Activated CD8-positive, alpha-beta T cell treated with anti-CD3 and anti-CD28 coated beads, Interleukin-2, amount 10 ng/mL, durations not matched to agents 7 days and 5 days (primary cell): ENCODE measurements at regions not wholly inside any gene's neighbourhood (a gene's known extent, or its start where the extent isn't known, plus 50 kb on each side); places are given as distances from the start of the nearest gene placed in this dataset.

Experiments used
- ATAC-seq: fragments of 150-1000 bp; cut with Tn5 transposase; one replicate; pipeline ENCODE4 v1.10.0; 2021; ENCODE audit warnings: moderate library complexity
- CTCF ChIA-PET: fragments of 350-600 bp; sonication (Branson Sonifier 250); formaldehyde crosslinking; loops from one replicate; lab custom pipeline; 2021; ENCODE audit warnings: antibody characterized with exemption; lab: Charles Lee
- POLR2A ChIA-PET: fragments of 350-600 bp; sonication (Branson Sonifier 250); formaldehyde crosslinking; loops from one replicate; lab custom pipeline; 2021; ENCODE audit warnings: antibody characterized with exemption; lab: Charles Lee
- DNase-seq: peaks from one replicate; pipeline ENCODE4 v3.0.0-alpha.2; 2020
- H3K27ac Mint-ChIP-seq: one replicate; pipeline ENCODE4 v1.8.0; 2021; ENCODE audit warnings: mild to moderate bottlenecking, mixed read lengths
- H3K27me3 Mint-ChIP-seq: one replicate; pipeline ENCODE4 v1.8.0; 2021; ENCODE audit warnings: low read depth, mixed read lengths
- H3K36me3 Mint-ChIP-seq: one replicate; pipeline ENCODE4 v1.8.0; 2021; ENCODE audit warnings: low read depth, mixed read lengths
- H3K4me1 Mint-ChIP-seq: one replicate; pipeline ENCODE4 v1.8.0; 2021; ENCODE audit warnings: low read depth, mixed read lengths
- H3K4me3 Mint-ChIP-seq: one replicate; pipeline ENCODE4 v1.8.0; 2021; ENCODE audit warnings: mild to moderate bottlenecking, mixed read lengths
- H3K9me3 Mint-ChIP-seq: one replicate; pipeline ENCODE4 v1.8.0; 2022; ENCODE audit warnings: mixed read lengths; ENCODE audit not compliant: insufficient read depth

DNA sequence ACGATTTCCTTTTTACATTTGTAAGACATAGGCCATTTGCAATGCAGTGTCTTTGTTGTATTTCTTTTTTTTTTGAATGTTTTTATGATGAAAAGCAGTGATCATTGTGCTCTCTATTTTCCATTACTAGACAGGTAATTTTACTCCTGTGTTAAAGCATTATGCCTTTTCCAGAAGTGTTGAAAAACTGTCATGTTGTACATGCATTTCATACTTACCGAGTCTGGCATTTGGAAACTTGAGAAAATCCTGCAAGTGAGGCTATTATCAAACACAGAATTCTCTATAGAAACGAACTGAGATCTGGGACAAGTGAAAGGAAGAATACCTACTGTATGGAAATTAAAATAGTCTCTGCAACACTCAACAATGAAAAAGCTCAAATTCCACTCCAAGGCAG is 78.6 kb upstream of the CNR1 start:
- H3K4me1 Mint-ChIP-seq: no peaks in the 10 kb centered on the region
- H3K27me3 Mint-ChIP-seq: no peaks in the 10 kb centered on the region
- CTCF ChIA-PET: interaction anchor here (0.7 kb wide), 1 partner anchor 21 kb away, joined by 3 read pairs; no protein-coding TSS in a partner anchor
- POLR2A ChIA-PET: no interaction called here
- H3K9me3 Mint-ChIP-seq: no peaks in the 10 kb centered on the region
- H3K36me3 Mint-ChIP-seq: no peaks in the 10 kb centered on the region
- ATAC-seq: no peak
- H3K27ac Mint-ChIP-seq: no peak overlapping the region
- DNase-seq: no peak
- no peak overlapping the region for H3K4me3 Mint-ChIP-seq

DNA sequence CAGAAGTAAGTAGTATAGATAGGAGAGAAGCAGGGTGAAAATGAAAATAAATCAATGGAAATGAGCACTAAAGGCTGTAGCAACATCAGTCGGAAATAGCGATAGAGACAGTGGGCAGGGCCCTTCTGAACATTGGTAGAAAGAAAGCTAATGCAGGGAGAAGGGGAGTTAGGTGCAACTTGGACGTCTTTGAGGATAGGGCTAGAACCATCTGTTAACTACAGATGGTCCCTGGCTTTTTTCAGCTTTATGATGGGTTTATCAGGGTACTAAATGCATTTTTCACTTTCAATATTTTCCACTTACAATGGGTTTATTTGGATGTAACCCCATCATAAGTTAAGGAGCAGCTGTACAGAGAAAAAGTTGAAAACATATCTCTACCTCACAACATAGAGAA is 72.8 kb upstream of the CNR1 start:
- Mint-ChIP-seq H3K27me3 (no peaks in the 10 kb centered on the region), H3K4me3 (no peak overlapping the region), H3K36me3 (no peaks in the 10 kb centered on the region), H3K27ac (no peak overlapping the region), H3K4me1 (no peaks in the 10 kb centered on the region), H3K9me3 (no peaks in the 10 kb centered on the region)
- no peak for DNase-seq
- CTCF ChIA-PET: no interaction called here
- POLR2A ChIA-PET: no interaction called here
- ATAC-seq: no peak

DNA sequence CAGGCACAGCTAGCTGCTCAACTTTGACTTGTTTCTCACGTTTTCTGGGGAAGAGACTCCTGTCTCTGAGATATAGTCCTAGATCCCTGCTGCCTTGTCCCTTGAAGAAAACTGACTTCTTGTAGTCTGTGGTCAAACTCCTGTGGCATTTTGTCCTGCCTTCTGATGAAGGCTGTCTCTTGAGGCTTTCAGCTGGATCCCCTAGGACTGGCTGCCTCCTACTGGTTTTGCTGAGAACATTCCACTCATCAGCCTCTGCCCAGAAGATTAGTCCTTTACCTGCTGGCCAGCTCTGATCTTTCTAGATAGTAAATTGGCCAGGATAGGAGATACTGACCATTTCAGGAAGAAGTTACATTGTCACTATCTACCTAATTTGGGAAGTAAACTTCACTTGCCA is 71.9 kb upstream of the CNR1 start:
- ChIA-PET CTCF (no interaction called here), POLR2A (no interaction called here)
- ATAC-seq (no peak), DNase-seq (no peak)
- no peaks in the 10 kb centered on the region for H3K9me3 Mint-ChIP-seq
- no peaks in the 10 kb centered on the region for H3K27me3 Mint-ChIP-seq
- H3K4me3 Mint-ChIP-seq: no peak overlapping the region
- no peaks in the 10 kb centered on the region for H3K4me1 Mint-ChIP-seq
- no peak overlapping the region for H3K27ac Mint-ChIP-seq
- H3K36me3 Mint-ChIP-seq: no peaks in the 10 kb centered on the region

DNA sequence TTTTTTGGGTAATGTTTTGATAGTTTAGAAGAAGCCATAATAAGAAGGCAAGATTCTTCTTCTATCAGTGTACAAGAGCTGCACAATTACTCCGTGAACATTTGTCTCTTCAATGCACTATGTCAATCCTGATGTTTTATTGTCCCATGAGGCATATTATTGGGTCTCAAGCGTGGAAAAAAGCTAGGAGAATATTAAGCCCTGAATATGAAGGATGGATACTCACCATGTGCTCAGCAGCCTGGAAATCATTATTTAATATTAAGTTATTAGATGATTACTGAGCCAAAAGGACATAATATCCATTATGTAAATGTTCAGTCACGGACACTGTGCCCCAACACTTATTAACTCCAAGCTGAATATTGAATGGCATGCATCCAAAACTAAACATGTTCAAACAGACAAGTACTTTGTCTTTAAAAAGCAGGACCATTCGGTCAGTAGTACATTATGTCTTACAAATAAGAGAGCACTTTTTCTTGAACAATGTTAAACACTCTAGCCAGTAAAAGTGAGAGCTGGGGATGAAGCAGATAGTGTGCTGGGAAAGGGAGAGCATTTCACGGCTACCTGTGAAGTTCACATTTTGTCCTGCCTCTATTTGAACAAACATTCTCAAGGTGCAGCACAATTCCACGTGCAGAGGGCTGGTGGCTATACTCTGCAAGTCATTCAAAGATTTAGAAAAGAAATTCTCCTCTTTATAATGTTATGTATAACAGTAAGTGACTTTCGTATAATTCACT is 70.6 kb upstream of the CNR1 start:
- POLR2A ChIA-PET: no interaction called here
- no peak overlapping the region for H3K4me3 Mint-ChIP-seq
- no peaks in the 10 kb centered on the region for H3K36me3 Mint-ChIP-seq
- peaks cover 4% of the 10 kb centered on the region for H3K9me3 Mint-ChIP-seq
- no peak overlapping the region for H3K27ac Mint-ChIP-seq
- CTCF ChIA-PET: no interaction called here
- no peaks in the 10 kb centered on the region for H3K4me1 Mint-ChIP-seq
- no peak for DNase-seq
- no peak for ATAC-seq
- H3K27me3 Mint-ChIP-seq: no peaks in the 10 kb centered on the region

DNA sequence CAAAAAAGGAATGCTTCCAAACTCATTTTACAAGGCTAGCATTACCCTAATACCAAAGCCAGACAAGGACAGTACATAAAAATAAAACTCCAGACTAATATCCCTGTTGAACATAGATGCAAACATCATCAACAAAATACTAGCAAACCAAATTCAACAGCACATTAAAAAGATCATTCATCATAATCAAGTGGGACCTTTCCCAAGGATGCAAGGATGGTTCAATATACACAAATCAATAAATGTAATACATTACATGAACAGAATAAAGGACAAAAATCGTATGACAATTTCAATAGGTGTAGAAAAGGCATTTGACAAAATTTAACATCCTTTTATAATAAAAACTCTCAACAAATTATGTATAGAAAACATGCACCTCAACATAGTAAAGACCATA is 66.6 kb upstream of the CNR1 start:
- H3K27ac Mint-ChIP-seq: no peak overlapping the region
- POLR2A ChIA-PET: no interaction called here
- no peaks in the 10 kb centered on the region for H3K27me3 Mint-ChIP-seq
- CTCF ChIA-PET: no interaction called here
- ATAC-seq: no peak
- no peaks in the 10 kb centered on the region for H3K36me3 Mint-ChIP-seq
- no peak overlapping the region for H3K4me3 Mint-ChIP-seq
- no peaks in the 10 kb centered on the region for H3K4me1 Mint-ChIP-seq
- H3K9me3 Mint-ChIP-seq: peaks cover 14% of the 10 kb centered on the region
- no peak for DNase-seq

DNA sequence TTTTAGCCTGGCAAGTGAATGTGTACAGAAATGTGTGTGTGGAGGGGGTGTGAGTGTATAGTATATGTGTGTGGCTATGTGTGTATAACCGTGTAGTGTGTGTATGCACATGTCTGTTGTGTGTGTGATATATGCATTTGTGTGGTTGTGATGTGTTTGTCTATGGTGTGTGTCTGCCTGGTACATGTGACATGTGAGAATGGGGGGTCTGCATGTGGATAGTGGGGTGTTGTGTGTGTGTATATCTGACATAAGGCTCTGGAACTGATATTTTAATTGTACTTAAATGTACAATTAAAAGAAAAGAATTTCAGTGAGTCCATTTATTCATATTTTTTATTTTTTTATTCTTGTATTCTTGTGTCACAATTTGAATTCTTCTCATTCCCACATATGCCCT is 57.2 kb upstream of the CNR1 start:
- ChIA-PET POLR2A (no interaction called here), CTCF (no interaction called here)
- no peak for DNase-seq
- no peak for ATAC-seq
- no peaks in the 10 kb centered on the region for H3K9me3 Mint-ChIP-seq
- no peaks in the 10 kb centered on the region for H3K4me1 Mint-ChIP-seq
- no peaks in the 10 kb centered on the region for H3K27me3 Mint-ChIP-seq
- no peak overlapping the region for H3K27ac Mint-ChIP-seq
- no peak overlapping the region for H3K4me3 Mint-ChIP-seq
- no peaks in the 10 kb centered on the region for H3K36me3 Mint-ChIP-seq

DNA sequence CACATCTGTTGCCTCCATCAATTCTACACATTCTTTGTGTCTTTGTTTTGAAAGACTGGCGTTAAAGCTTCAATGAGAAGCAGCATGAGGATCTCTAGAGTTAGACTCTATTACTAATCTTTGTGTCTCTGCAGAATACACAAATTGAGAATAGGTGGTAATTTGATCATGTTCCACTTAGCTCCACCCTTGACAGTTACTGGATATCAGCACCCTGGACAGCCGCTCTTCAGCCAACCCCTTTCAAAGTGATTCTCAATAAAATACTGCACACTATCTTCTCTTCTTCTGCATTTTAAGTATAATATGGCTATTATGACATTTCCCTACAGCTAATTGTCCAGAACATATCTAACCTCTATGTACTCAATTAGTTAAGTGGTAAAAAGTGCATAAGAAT is 54.3 kb upstream of the CNR1 start:
- Mint-ChIP-seq H3K27me3 (no peaks in the 10 kb centered on the region), H3K36me3 (no peaks in the 10 kb centered on the region), H3K9me3 (no peaks in the 10 kb centered on the region), H3K27ac (no peak overlapping the region), H3K4me3 (no peak overlapping the region), H3K4me1 (no peaks in the 10 kb centered on the region)
- CTCF ChIA-PET: no interaction called here
- ATAC-seq (no peak), DNase-seq (no peak)
- POLR2A ChIA-PET: no interaction called here

DNA sequence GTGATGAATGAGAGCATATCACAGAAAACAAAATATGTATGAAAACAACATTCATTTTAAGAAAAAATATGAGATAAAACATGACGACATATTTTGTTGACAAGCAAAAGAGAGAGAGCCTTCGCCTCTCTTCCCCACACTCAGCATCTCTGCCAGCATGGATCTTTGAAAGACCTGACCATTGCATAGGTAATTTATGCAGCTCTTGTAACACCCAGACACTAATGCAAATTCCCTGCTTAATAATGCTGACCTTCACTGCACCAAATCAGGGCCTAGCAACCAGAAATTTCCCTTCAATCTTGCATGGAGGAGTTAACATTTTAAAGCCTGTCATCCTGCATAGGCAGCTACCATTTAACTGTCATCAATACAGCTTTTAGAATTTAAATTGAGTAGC is 50.0 kb upstream of the CNR1 start:
- H3K27ac Mint-ChIP-seq: no peak overlapping the region
- DNase-seq: no peak
- no peaks in the 10 kb centered on the region for H3K9me3 Mint-ChIP-seq
- no peak for ATAC-seq
- no peaks in the 10 kb centered on the region for H3K27me3 Mint-ChIP-seq
- POLR2A ChIA-PET: no interaction called here
- H3K4me3 Mint-ChIP-seq: no peak overlapping the region
- no peaks in the 10 kb centered on the region for H3K4me1 Mint-ChIP-seq
- CTCF ChIA-PET: no interaction called here
- no peaks in the 10 kb centered on the region for H3K36me3 Mint-ChIP-seq
